GM21529 (cell line): ENCODE measurements at regions not wholly inside any gene's neighbourhood (a gene's known extent, or its start where the extent isn't known, plus 50 kb on each side); places are given as distances from the start of the nearest gene placed in this dataset.

Experiments used
- ATAC-seq: cut with Tn5 transposase; IDR thresholded peaks from one replicate; pipeline ENCODE4 v1.9.1; 2021; ENCODE audit not compliant: unreplicated experiment

- no peak for ATAC-seq
These were observed 304.9 kb upstream of the TCF21 start for GRCh38 chr6:133583907-133584427.

GRCh38 chr6:133584823-133585222 is 304.1 kb upstream of the TCF21 start:
- ATAC-seq, result no peak

DNA sequence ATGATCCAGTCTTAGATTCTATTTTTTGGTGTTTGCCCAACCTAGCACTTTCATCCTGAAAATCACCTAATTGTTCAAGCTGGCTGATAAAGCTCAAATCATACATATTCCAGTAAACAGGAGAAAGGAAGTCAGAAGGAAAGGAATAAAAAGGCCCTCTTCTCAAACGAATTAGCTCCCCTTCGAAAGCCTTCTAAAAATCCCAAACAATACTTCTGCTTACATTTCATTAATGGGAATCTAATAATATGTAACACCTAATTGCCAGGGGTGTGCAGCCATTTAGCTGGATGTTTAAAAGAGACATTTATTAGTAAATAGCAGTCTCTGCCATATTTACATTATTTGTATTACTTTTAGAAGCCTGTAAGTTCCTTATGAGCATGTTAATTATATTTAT is 302.9 kb upstream of the TCF21 start:
- ATAC-seq, result no peak

DNA sequence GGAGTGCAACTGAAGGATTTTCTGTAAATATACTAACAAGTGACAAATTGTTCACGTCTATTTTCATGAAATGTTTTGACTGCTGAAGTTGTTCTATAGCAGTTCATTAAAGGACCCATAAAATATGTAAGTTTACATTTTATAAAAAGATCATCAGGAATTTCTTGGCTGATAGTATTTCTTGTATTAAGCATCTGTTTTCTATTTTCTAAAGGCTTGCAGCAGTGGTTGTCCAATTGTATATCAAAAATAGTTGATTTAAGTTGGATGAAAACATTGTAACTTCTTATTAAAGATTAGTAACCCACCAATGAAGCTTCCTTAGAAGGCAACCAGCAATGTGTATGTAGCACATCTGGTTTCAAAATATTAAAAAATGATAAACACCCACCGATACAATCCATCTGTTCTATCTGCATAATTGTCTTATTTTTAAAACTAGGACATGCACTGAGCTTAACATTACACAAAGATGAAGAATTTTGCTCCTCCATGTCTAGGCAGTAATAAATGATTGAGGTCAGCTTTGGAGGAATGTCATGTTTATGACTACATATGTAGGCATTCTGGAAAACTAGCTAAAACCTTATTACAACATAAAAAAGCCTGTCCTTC is 301.3 kb upstream of the TCF21 start:
- no peak for ATAC-seq

DNA sequence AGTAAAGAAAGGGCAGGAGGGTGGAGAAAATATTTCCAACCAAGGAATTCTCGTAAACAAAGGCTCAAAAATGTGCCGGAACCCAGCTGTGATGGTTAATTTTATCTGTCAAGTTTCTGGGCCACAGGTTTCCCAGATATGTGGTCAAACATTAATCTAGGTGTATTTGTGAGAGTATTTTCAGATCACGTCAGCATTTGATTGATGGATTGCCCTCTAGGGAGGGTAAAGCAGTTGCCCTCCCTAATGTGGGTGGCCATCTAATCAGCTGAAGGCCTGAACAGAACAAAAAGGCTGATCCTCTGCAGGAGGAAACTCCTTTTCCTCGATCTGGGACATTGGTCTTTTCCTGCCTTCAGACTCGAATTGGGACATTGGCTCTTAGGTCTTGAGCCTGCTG is 298.7 kb upstream of the TCF21 start:
- ATAC-seq, result no peak

- ATAC-seq, result no peak
These were observed 298.1 kb upstream of the TCF21 start for GRCh38 chr6:133590814-133591213.

DNA sequence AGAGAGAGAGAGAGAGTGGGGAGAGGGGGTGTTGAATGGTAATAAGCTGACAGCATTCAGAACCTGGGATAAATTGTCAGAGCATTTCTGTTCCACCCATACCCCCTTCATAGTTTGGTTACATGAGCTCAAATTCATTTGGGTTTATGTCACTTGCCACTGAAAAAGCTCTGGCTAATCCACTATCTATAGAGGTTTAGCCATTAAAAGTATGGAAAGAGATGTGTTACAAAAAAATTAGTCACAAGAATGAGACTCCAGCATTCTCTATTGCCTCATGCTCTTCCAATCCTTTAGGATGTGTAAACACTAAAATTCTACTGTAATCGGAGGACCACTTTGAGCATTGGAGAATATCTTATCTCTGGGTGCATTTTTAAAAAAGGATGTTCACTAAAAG is 297.6 kb upstream of the TCF21 start:
- ATAC-seq, result no peak

DNA sequence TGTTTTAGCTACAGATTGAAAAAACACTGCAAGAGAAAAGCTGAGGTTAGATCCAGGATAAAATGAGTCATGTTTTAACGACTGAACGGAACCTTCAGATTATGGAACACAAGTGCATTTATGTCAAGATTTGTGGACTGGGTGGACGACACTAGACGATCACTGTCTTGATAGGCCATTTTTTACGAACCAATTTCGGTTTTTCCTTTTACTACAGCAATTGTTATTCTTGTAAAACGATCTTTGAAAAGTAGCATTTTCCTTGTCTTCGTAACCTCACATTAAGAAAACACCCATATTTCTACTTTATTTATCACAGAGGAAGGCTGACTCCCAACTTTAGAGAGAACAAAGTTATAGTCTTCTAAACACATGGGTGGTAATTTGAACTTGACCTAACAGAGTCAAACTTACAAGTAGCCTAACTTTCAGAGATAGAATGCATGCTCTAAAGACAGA is 294.2 kb upstream of the TCF21 start:
- no peak for ATAC-seq

DNA sequence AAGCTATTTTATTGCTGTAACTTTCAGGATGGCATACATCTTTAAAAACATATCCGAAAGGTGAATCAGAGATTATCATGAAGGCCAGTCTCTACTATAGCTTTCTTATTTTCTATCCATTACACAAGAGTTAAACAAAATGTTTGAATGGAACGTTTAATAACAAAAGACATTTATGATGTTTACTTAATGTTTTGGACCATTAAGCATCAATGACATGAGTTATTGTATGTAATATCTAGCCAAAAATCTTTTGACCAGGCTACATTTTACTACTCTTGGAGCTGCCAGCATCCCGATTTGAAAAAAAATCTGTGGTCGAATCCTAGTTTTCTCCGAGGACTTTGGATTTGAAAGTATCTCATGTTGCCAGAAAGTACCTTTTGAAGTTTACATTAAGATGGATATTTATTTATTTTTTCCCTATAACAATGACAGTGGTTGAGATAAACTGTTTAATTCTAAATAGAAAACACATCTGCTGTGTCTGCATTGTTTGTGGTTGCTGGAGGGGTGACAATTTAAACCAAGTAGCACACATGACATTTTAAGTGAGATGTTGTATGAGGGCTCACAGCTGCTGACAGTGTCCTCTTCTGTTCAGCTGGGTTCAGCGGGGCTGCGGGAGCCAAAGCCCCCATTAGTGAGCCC is 293.7 kb upstream of the TCF21 start:
- no peak for ATAC-seq

GRCh38 chr6:133606852-133607251 is 282.1 kb upstream of the TCF21 start:
- ATAC-seq, result no peak

DNA sequence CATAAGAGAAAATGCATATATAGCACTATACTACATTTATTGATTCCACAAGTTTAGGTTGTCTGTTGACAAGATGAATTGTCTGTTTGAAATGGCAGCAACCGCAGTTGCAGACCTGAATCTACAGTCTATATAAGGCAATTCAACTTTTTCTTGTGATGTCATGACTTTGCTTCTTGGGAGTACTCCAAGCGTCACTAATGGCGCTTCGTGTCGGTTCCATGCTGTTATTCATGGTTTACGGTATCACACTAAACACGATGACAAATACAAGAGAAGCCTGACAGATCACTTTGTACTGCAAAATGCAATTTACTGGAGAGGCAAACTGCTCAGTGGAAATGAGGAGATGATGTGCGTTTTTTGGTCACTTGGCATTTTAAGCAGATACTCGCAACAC is 280.3 kb upstream of the TCF21 start:
- ATAC-seq, result no peak

DNA sequence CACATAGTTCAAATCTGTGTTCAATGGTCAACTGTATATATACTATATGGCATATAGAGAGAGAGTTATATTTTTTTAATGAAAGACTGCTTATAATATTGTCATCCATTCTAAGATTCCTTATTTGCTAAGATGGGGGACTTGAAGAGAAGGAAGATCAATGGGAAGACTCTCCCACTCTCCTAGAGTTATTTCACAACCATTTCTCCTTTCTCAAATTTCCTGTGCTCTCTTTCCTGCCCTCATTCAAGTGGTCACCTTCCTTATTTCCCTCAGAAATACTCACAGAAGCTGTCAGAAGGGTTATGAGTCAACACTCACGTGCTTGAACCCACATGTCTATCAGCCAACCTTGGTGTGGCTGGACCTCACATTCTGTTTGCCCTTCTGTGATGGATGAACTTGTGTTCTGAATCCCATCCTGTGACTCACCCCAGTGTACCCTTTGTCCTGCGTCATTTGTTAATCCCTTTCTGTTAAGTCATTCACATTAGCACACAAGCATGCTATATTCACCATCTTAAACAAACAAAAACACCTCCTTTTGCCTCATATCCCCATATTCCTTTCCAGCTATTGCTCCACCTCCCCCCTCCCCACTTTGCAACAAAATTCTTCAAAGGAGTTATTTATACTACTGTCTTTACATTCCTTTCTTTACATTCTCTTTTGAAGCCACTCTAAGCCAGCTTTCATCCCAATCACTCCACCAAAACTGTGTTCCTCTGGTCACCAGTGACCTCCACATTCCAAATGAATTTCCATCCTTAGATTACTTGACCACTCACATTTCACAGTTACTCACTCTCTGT is 279.3 kb upstream of the TCF21 start:
- no peak for ATAC-seq

GRCh38 chr6:133610227-133610840 is 278.6 kb upstream of the TCF21 start:
- ATAC-seq, result no peak

GRCh38 chr6:133610971-133611370 is 277.9 kb upstream of the TCF21 start:
- no peak for ATAC-seq

DNA sequence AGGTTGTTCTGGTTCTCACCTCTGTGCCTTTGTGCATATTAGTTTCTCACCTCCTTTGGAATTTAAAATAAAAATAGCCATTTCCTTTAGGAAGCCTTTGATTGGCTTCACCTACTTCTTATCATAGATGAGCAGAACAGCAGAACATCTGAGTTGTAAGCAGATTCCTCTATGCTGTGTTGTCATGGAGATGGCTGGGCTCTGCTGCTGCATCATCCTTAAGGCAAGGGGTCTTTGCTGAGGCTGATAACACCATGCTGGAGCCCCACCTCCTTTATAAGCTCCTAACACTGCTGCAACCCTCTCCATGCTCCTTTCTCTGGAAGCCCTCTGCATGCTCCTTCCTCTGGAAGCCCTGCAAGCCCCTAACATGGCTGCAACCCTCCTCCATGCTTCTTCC is 276.5 kb upstream of the TCF21 start:
- no peak for ATAC-seq

DNA sequence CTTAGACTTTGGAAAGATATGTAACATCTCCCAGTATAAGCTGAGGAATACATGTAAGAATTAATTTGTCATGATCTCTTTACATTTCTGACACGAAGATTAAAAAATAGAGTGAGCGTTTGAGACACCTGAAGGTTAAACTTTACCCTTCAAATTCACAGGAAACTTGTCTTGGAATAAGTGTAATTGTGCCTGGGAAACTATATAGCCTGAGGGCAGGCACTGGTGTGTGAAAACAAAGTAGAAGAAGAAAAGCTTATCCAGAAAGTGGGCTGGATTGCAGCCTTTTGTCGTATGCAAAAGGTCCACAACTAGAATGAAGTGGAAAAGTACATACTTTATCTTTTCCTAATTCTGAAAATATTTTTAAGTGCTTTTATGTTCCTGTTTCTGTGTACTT is 275.7 kb upstream of the TCF21 start:
- no peak for ATAC-seq

GRCh38 chr6:133621751-133622150 is 267.2 kb upstream of the TCF21 start:
- no peak for ATAC-seq

DNA sequence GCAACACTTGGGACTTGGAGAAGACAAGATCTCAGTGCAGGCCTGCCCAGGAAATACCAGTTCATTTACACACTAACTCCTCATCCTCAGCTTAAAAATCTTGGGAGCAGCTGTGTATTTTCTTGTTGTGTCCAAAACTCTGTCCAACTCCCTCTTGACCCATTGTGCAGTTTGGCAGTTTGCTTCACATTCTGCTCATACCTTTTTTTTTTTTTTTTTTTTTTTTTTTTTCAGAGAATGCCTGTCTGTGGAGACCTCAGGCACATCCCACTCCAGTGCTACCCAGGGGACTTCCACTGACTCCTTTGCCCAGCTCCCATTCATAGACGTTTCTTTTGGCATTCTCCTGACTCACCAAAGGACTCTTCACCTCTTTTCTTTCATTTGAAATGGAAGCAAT is 265.8 kb upstream of the TCF21 start:
- ATAC-seq, result no peak

DNA sequence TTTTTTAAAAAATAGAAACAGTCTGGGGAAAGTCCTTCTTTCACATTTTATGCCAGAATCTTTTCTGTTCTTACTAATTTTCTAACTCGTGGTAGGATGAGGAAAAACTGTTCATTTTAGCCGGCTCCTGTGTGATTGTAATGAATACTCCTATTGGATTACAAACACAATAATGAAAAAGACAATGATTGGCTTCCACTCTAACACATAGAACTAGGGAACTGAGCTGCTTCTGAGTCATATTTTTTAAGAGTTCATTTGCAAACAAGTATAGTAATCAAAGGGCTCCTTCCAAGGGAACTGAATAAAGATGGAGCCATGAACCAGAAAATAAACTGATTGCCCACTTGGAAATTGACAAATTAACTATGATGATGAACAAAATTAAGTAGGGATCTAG is 265.3 kb upstream of the TCF21 start:
- no peak for ATAC-seq

DNA sequence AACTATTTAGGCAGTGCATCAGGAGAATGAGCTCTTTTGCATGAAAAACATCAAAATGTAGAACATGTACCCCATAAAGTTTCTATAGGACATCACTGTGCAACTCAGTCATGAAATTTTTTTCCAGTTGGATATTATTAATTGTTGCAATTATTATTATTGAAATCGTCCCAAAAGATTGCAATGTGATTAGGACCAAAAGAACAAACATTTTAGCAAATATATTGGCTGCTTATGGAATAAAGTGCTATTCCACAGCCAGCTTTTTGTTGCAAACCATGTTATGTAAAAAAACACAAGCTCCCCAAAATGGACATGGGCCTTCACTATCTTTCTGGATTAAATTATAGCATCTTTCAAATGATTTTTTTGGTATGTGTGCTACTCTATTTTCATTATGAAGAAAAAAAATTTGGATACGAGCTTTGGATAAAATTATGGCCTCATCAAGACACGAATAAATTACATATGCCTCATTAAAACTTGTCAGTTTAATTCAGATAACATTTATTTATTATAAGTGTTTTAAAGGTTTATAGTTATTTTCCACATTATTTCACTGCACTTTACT is 262.7 kb upstream of the TCF21 start:
- no peak for ATAC-seq

- no peak for ATAC-seq
These were observed 258.9 kb upstream of the TCF21 start for GRCh38 chr6:133629970-133630369.
